SK-N-MC (cell line): ENCODE measurements at regions not wholly inside any gene's neighbourhood (a gene's known extent, or its start where the extent isn't known, plus 50 kb on each side); places are given as distances from the start of the nearest gene placed in this dataset.
"Not testable (repeated sequence)": the region's sequence is repeated elsewhere in the genome, so short reads cannot be mapped to it uniquely, and the experiment has no call there.

Source experiments
- EZH2 ChIP-seq: fragments of 200-600 bp; sonication (generic); IDR thresholded peaks from one replicate; pipeline ENCODE4 v1.6.1; 2017; ENCODE audit warnings: antibody characterized with exemption
- POLR2AphosphoS5 ChIP-seq: IDR thresholded peaks from 2 replicates; pipeline ENCODE4 v1.6.1; 2012; ENCODE audit warnings: mild to moderate bottlenecking, low read depth, low read length, borderline replicate concordance

DNA sequence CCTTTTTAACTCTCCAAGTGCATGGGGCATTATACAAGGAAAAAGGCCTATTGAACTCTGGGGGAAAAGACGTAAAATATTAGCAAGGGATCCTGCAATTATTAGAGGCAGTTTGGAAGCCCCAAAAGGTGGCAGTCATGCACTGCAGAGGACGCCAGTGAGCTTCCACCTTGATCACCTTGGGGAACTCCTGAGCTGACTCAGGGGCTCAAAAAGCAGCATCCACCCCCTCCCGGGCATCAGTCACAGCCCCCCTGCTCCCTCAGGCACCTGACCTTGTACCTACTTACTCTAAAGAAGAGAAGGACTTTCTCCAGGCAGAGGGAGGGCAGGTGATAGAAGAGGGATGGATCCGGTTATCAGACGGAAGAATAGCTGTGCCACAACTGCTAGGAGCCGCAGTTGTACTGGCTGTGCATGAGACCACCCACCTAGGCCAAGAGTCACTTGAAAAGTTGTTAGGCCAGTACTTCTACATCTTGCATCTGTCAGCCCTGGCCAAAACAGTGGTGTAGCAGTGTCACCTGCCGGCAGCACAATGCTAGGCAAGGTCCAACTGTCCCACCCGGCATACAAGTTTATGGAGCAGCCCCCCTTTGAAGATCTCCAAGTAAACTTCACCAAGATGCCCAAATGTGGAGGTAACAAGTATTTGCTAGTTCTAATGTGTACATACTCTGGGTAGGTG, 601.6 kb downstream of the UQCRFS1 start:
- not testable (repeated sequence) for TF ChIP-seq EZH2, POLR2AphosphoS5
